Neural cell (in vitro differentiated cells): ENCODE measurements at regions not wholly inside any gene's neighbourhood (a gene's known extent, or its start where the extent isn't known, plus 50 kb on each side); places are given as distances from the start of the nearest gene placed in this dataset.

ENCODE experiments used
- H2AFZ ChIP-seq: fragments of 200-600, 300-800 bp; sonication (generic), shearing (Covaris generic); 2 replicates; pipeline ENCODE4 v1.6.0; 2014; ENCODE audit warnings: low read depth, mild to moderate bottlenecking, antibody characterized with exemption, low read length, moderate library complexity
- H3F3A ChIP-seq: fragments of 200-600 bp; shearing (Covaris generic); 2 replicates; pipeline ENCODE4 v1.6.1; 2016; ENCODE audit warnings: mild to moderate bottlenecking, moderate library complexity, mixed read lengths, antibody characterized with exemption, low read length; ENCODE audit not compliant: insufficient read depth, poor library complexity, severe bottlenecking
- H3K27ac ChIP-seq: fragments of 200-600, 300-800 bp; sonication (generic), shearing (Covaris generic); 2 replicates; pipeline ENCODE4 v1.5.1; 2014; ENCODE audit warnings: mild to moderate bottlenecking, low read length, moderate library complexity
- H3K27me3 ChIP-seq: fragments of 300-800, 200-600 bp; sonication (generic), shearing (Covaris generic); 2 replicates; pipeline ENCODE4 v1.6.0; 2014; ENCODE audit warnings: mild to moderate bottlenecking, low read depth, low read length, moderate library complexity; ENCODE audit not compliant: insufficient read depth
- H3K36me3 ChIP-seq: fragments of 300-800, 200-600 bp; sonication (generic), shearing (Covaris generic); 2 replicates; pipeline ENCODE4 v1.5.1; 2014; ENCODE audit warnings: mild to moderate bottlenecking, antibody characterized with exemption, low read length, moderate library complexity; ENCODE audit not compliant: insufficient read depth
- H3K4me2 ChIP-seq: fragments of 300-800, 200-600 bp; sonication (generic), shearing (Covaris generic); 2 replicates; pipeline ENCODE4 v1.6.0; 2014; ENCODE audit warnings: mild to moderate bottlenecking, low read length
- H3K4me3 ChIP-seq: fragments of 300-800, 200-600 bp; sonication (generic), shearing (Covaris generic); 2 replicates; pipeline ENCODE4 v1.5.1; 2014; ENCODE audit warnings: mild to moderate bottlenecking, low read length, moderate library complexity
- H3K79me2 ChIP-seq: fragments of 200-600 bp; shearing (Covaris generic); replicated peaks from 2 replicates; pipeline ENCODE4 v1.6.0; 2014; ENCODE audit warnings: mild to moderate bottlenecking, low read length, moderate library complexity; ENCODE audit not compliant: insufficient read depth
- H3K9ac ChIP-seq: fragments of 300-800, 200-600 bp; sonication (generic), shearing (Covaris generic); 2 replicates; pipeline ENCODE4 v1.6.1; 2016; ENCODE audit warnings: mild to moderate bottlenecking, low read length, mixed read lengths
- H3K9me2 ChIP-seq: fragments of 200-600 bp; shearing (Covaris generic); 2 replicates; pipeline ENCODE4 v1.6.1; 2016; ENCODE audit warnings: mild to moderate bottlenecking, low read length, mixed read lengths; ENCODE audit not compliant: insufficient read depth
- H3K9me3 ChIP-seq: fragments of 200-600, 300-800 bp; sonication (generic), shearing (Covaris generic); 2 replicates; pipeline ENCODE4 v1.6.1; 2016; ENCODE audit warnings: mild to moderate bottlenecking, mixed run types, low read length, moderate library complexity, mixed read lengths
- H4K20me1 ChIP-seq: fragments of 200-600 bp; shearing (Covaris generic); 2 replicates; pipeline ENCODE4 v1.6.1; 2016; ENCODE audit warnings: mild to moderate bottlenecking, mixed run types; ENCODE audit not compliant: insufficient read depth
- CTCF ChIP-seq: fragments of 450-650 bp; IDR thresholded peaks from 2 replicates; pipeline ENCODE4 v1.5.1; 2014; ENCODE audit warnings: antibody characterized with exemption, mild to moderate bottlenecking, moderate library complexity; ENCODE audit not compliant: poor library complexity, severe bottlenecking
- EP300 ChIP-seq: fragments of 450-650 bp; conservative IDR thresholded peaks from 2 replicates; pipeline ENCODE4 v1.6.1; 2014; ENCODE audit warnings: antibody characterized with exemption, mild to moderate bottlenecking, moderate library complexity; ENCODE audit not compliant: poor library complexity, severe bottlenecking
- EZH2 ChIP-seq: fragments of 200-600, 300-800 bp; shearing (Covaris generic), sonication (generic); IDR thresholded peaks from 2 replicates; pipeline ENCODE4 v1.6.1; 2014; ENCODE audit warnings: antibody characterized with exemption, low read length, borderline replicate concordance, mild to moderate bottlenecking; ENCODE audit not compliant: insufficient read depth, poor library complexity, severe bottlenecking
- MXI1 ChIP-seq: fragments of 450-650 bp; conservative IDR thresholded peaks from 2 replicates; pipeline ENCODE4 v1.6.1; 2014; ENCODE audit warnings: antibody characterized with exemption, mild to moderate bottlenecking; ENCODE audit not compliant: poor library complexity, severe bottlenecking
- POLR2AphosphoS5 ChIP-seq: IDR thresholded peaks from 2 replicates; pipeline ENCODE4 v1.6.1; 2012
- RAD21 ChIP-seq: fragments of 450-650 bp; conservative IDR thresholded peaks from 2 replicates; pipeline ENCODE4 v1.6.1; 2014; ENCODE audit warnings: antibody characterized with exemption, mild to moderate bottlenecking, moderate library complexity
- REST ChIP-seq: IDR thresholded peaks from 2 replicates; pipeline ENCODE4 v1.6.1; 2012; ENCODE audit warnings: borderline replicate concordance
- SMC3 ChIP-seq: fragments of 450-650 bp; conservative IDR thresholded peaks from 2 replicates; pipeline ENCODE4 v1.6.1; 2014; ENCODE audit warnings: antibody characterized with exemption, mild to moderate bottlenecking, moderate library complexity; ENCODE audit not compliant: poor library complexity
- TAF1 ChIP-seq: IDR thresholded peaks from 2 replicates; pipeline ENCODE4 v1.6.1; 2012; ENCODE audit warnings: low read depth

- H4K20me1 ChIP-seq = no peaks in the 10 kb centered on the region
- no peak overlapping the region for H3K27ac ChIP-seq
- H3K4me2 ChIP-seq = no peak overlapping the region
- H3K27me3 ChIP-seq = no peaks in the 10 kb centered on the region
- H3K9me2 ChIP-seq = no peaks in the 10 kb centered on the region
- TF ChIP-seq RAD21 = no peak
- TF ChIP-seq CTCF = no peak
- no peak for TF ChIP-seq EZH2
- no peak for TF ChIP-seq SMC3
- no peak for TF ChIP-seq EP300
- TF ChIP-seq MXI1 = no peak
- no peak for TF ChIP-seq REST
- TF ChIP-seq TAF1 = no peak
- no peak for TF ChIP-seq POLR2AphosphoS5
- no peak overlapping the region for H3K9ac ChIP-seq
- no peaks in the 10 kb centered on the region for H3F3A ChIP-seq
- H3K79me2 ChIP-seq = no peaks in the 10 kb centered on the region
- H2AFZ ChIP-seq = no peak overlapping the region
- H3K9me3 ChIP-seq = no peaks in the 10 kb centered on the region
- no peak overlapping the region for H3K4me3 ChIP-seq
- H3K36me3 ChIP-seq = no peaks in the 10 kb centered on the region
These were observed 161.0 kb upstream of the RORB start for GRCh38 chr9:74336161-74336560.

GRCh38 chr9:74348777-74349176 lies 148.4 kb upstream of the RORB start:
- H3K4me2 ChIP-seq = no peak overlapping the region
- no peaks in the 10 kb centered on the region for H3K36me3 ChIP-seq
- no peaks in the 10 kb centered on the region for H3K27me3 ChIP-seq
- no peaks in the 10 kb centered on the region for H3K9me3 ChIP-seq
- H3K9ac ChIP-seq = no peak overlapping the region
- H3F3A ChIP-seq = no peaks in the 10 kb centered on the region
- H3K27ac ChIP-seq = no peak overlapping the region
- no peaks in the 10 kb centered on the region for H3K79me2 ChIP-seq
- no peak overlapping the region for H2AFZ ChIP-seq
- H4K20me1 ChIP-seq = no peaks in the 10 kb centered on the region
- TF ChIP-seq EP300 (no peak), SMC3 (no peak), RAD21 (no peak), MXI1 (no peak)
- no peaks in the 10 kb centered on the region for H3K9me2 ChIP-seq
- no peak overlapping the region for H3K4me3 ChIP-seq

- H3K9ac ChIP-seq = no peak overlapping the region
- TF ChIP-seq CTCF (no peak), SMC3 (no peak), EP300 (no peak), EZH2 (no peak), MXI1 (no peak), POLR2AphosphoS5 (no peak)
These were observed 142.0 kb upstream of the RORB start for GRCh38 chr9:74355107-74355506.

More at GRCh38 chr9:74355107-74355506, 142.0 kb upstream of the RORB start:
- H3F3A ChIP-seq = no peaks in the 10 kb centered on the region
- no peaks in the 10 kb centered on the region for H3K36me3 ChIP-seq
- H3K27me3 ChIP-seq = no peaks in the 10 kb centered on the region
- H2AFZ ChIP-seq = no peak overlapping the region
- H3K4me3 ChIP-seq = no peak overlapping the region
- H4K20me1 ChIP-seq = no peaks in the 10 kb centered on the region
- no peaks in the 10 kb centered on the region for H3K9me3 ChIP-seq
- H3K79me2 ChIP-seq = no peaks in the 10 kb centered on the region
- no peaks in the 10 kb centered on the region for H3K9me2 ChIP-seq
- H3K27ac ChIP-seq = no peak overlapping the region
- H3K4me2 ChIP-seq = no peak overlapping the region
